Brain microvascular endothelial cell (primary cell): ENCODE measurements at regions not wholly inside any gene's neighbourhood (a gene's known extent, or its start where the extent isn't known, plus 50 kb on each side); places are given as distances from the start of the nearest gene placed in this dataset.

ENCODE experiments used
- DNase-seq: peaks from one replicate; pipeline ENCODE4 v3.0.0-alpha.2; 2020
- H3K27ac ChIP-seq: fragments of 250-450 bp; sonication (Bioruptor Pico); 2 replicates; pipeline ENCODE4 v1.5.1; 2020; ENCODE audit warnings: mild to moderate bottlenecking, moderate library complexity
- H3K27me3 ChIP-seq: fragments of 250-450 bp; sonication (Bioruptor Pico); replicated peaks from 2 replicates; pipeline ENCODE4 v1.5.1; 2020; ENCODE audit warnings: mild to moderate bottlenecking
- H3K36me3 ChIP-seq: fragments of 250-450 bp; sonication (Bioruptor Pico); replicated peaks from 2 replicates; pipeline ENCODE4 v1.5.1; 2020; ENCODE audit warnings: mild to moderate bottlenecking
- H3K4me3 ChIP-seq: 2 replicates; pipeline ENCODE4 v1.5.1; 2011; ENCODE audit warnings: low read depth, mild to moderate bottlenecking, control low read depth, low read length, moderate library complexity
- CTCF ChIP-seq: IDR thresholded peaks from 2 replicates; pipeline ENCODE4 v1.5.1; 2011; ENCODE audit warnings: low read depth, mild to moderate bottlenecking, moderate library complexity, low read length, control low read depth, inconsistent platforms; ENCODE audit errors: missing control alignments
- in situ Hi-C: cut with HindIII; loops from 2 replicates; pipeline ENCODE4 v1.10.0; 2017; ENCODE audit warnings: low sequenced_read_pairs, low pct_ligation_motif_present

DNA sequence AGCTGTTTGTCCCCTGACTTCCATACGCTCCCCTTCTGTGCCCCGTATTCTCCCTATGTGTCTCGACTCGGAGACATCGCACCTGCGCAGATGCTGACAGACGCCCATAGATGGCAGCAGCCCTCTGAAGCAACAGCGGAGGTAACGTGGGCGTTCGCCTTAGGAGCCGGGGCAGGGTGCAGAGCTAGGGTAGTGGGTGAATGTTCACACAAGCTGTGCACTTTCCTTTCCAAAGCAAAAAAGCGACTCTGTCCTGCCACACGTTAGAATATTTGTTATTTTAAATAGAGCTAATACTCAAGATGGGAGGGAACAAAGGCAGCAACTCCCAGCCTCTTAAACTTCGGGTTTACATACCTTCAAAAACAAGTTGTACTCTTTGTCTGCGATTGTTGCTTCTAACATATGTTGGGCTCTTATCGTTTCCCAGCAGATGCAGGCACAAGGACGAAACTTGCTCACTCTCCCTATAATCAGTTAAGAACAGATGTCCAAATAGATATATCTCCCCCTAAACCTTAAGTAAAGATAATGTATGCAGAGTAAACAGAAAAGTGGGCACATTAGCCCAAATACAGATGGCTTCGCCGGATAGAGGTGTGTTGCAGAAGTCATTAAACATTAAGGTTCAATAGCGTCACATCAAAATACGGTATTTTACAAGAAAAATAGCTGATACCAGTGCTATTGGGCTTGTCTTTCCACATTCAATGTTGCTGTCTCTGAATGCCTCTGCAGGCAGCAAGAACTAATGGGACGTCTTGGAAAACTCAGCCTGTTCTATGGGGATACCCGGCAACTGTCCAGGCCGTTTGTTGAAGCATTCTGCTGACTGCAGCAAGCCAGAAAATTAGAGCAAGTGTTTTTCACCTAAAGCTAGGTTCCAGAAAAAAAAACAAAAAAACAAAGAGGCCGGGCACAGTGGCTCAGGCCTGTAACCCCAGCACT lies 340.3 kb upstream of the PRKCQ start:
- peak; percentile 94 for TF ChIP-seq CTCF
- no peak overlapping the region for H3K27ac ChIP-seq
- no peak overlapping the region for H3K4me3 ChIP-seq
- in situ Hi-C loops, result no loop called here
- H3K27me3 ChIP-seq, result no peaks in the 10 kb centered on the region
- H3K36me3 ChIP-seq, result no peaks in the 10 kb centered on the region
- DNase-seq, result peak; percentile 32

DNA sequence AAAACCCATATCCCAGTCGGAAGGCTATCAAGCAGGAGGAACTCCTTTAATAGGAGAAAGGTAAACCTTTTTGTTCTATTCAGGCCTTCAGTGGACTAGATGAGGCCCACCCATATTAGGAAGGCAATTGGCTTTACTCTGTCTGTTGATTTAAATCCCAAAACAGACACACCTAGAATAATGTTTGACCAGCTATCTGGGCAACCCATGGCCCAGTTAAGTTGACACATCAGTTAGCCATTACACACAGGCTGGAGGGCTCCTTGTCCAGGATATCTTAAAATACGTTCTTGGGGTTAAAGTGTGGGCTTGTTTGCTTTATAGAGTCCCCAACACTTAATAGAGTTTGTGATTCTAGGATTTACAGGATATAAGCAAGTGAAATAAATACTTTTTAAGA lies 339.0 kb upstream of the PRKCQ start:
- in situ Hi-C loops, result no loop called here
- Histone ChIP-seq H3K27me3 (no peaks in the 10 kb centered on the region), H3K36me3 (no peaks in the 10 kb centered on the region), H3K27ac (no peak overlapping the region), H3K4me3 (no peak overlapping the region)
- DNase-seq, result no peak
- TF ChIP-seq CTCF, result no peak

- H3K36me3 ChIP-seq, result no peaks in the 10 kb centered on the region
Observed at GRCh38 chr10:6918305-6918704, 338.2 kb upstream of the PRKCQ start.

DNA sequence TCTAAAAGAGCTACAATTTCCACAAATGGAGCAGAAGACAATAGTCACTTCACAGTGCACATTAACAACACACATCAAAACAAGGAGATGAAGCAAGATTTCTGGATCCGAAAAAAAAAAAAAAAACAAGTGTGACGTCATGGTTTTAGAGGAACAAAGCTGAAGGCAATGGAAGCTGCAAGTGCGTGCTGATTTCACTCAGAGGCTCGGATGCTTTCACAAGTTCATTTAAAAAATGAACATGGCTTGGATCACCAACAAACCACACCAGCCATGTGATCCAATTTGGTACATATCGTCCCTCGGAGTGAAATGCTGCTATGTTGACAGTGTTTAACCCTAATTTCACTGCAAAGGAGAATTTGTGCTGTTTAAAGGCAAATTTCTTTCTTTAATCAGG lies 337.0 kb upstream of the PRKCQ start:
- Histone ChIP-seq H3K27me3 (no peaks in the 10 kb centered on the region), H3K36me3 (no peaks in the 10 kb centered on the region), H3K27ac (no peak overlapping the region), H3K4me3 (no peak overlapping the region)
- in situ Hi-C loops, result no loop called here
- no peak for TF ChIP-seq CTCF
- DNase-seq, result no peak

More at GRCh38 chr10:6918305-6918704, 338.2 kb upstream of the PRKCQ start:
- H3K27me3 ChIP-seq, result no peaks in the 10 kb centered on the region
- DNase-seq, result peak; percentile 8
- no peak overlapping the region for H3K4me3 ChIP-seq
- in situ Hi-C loops, result no loop called here
- H3K27ac ChIP-seq, result no peak overlapping the region
- peak; percentile 77 for TF ChIP-seq CTCF

DNA sequence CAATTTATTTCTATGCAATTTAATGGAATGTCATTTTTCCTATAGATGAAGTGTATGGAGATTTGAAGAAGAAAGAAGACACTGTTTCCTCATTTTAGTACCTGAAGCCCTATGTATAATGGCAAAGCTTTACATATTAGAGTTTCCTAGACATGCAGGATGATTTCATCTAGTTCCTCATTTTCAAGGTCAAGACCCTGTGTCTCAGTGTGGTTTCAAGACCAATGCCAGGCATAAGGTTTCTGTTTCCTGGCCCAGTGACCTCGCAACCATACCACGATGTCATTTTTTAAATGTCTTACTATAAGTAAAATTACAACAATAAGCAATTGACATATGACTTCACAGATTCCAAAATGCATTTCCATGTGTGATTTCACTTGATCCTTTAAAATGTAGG lies 336.5 kb upstream of the PRKCQ start:
- Histone ChIP-seq H3K27ac (no peak overlapping the region), H3K36me3 (no peaks in the 10 kb centered on the region), H3K4me3 (no peak overlapping the region), H3K27me3 (no peaks in the 10 kb centered on the region)
- no peak for TF ChIP-seq CTCF
- no peak for DNase-seq
- in situ Hi-C loops, result no loop called here
